NCI-H2029 (cell line): ENCODE measurements at regions not wholly inside any gene's neighbourhood (a gene's known extent, or its start where the extent isn't known, plus 50 kb on each side); places are given as distances from the start of the nearest gene placed in this dataset.
"Not testable (repeated sequence)": the region's sequence is repeated elsewhere in the genome, so short reads cannot be mapped to it uniquely, and the experiment has no call there.

Source experiments
- DNase-seq: peaks from one replicate; lab custom pipeline; 2025; lab: John Stamatoyannopoulos, UW

GRCh38 chr3:33919312-33920120 lies 121.1 kb downstream of the PDCD6IP start:
- no peak for DNase-seq

GRCh38 chr3:33920511-33920910 lies 122.1 kb downstream of the PDCD6IP start:
- DNase-seq = no peak

DNA sequence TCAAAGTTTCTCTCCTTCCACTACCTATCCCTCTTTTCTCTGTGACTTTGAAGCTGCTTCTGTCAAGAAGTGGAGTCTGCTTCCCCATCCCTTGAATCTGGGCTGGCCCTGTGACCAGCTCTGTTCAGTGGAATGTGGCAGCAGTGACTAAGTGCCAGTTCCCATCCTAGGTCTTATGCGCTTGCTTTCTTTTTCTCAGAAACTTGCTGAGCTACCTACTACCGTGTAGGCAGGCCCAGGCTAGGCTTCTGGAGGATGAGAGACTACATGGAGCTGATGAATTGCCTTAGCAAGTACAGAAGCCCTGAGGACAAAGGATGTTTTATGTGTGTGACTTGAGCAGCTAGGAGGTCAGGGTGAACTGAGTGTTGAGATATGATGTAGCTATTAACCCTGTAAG lies 123.2 kb downstream of the PDCD6IP start:
- no peak for DNase-seq

- no peak for DNase-seq
Measured at GRCh38 chr3:33926998-33927605, 128.7 kb downstream of the PDCD6IP start.

GRCh38 chr3:33929813-33930212 lies 131.4 kb downstream of the PDCD6IP start:
- DNase-seq = no peak

- no peak for DNase-seq
Measured at GRCh38 chr3:33931512-33931911, 133.1 kb downstream of the PDCD6IP start.

- DNase-seq = no peak
Measured at GRCh38 chr3:33932010-33932764, 133.8 kb downstream of the PDCD6IP start.

- no peak for DNase-seq
Measured at GRCh38 chr3:33936171-33936920, 137.9 kb downstream of the PDCD6IP start.

DNA sequence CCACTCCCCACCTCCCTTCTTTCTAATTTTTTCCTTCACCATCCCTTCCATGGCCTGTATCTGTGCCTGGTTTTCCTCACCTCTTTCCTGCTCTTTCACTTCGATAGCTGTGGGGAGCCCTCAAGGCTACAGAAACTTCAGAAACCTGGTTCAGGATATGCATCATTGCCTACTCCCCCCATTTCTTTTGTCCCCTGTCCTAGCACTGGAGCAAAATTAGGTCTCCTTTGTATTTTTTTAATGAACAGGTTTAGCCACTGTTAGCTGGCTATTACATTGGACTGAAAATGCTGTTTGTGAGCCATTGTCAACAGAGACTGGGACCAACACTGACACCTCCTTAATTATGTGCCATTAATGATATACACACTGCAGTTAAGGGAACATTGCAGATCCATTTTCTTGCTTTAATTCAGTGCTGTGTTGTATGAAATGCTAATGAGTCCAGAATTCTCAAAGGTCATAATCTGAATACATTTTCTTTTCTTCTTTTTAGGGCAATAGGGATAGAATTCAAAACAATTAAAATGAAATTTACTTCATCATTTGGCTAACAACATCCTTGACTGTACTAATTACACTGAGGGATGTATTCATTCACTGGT lies 138.6 kb downstream of the PDCD6IP start:
- DNase-seq = no peak

DNA sequence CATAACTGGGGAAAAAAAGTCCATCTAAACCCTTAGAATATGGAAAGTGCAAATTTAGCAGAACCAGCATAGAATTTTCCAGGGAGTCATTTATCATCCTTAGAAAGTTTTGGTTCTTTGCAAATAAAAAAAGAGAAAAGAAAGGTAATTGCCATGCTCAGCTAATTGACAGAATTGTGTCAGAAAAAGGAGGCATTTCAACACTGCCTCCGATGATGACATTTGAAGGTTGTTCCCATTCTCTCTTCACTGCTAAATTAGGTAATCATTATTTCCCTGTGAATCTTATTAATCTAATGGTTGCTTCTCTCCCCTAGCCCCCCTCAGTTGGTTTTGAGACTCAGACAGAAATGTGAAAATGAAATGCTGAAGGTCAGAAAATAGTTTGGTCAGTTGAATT lies 139.2 kb downstream of the PDCD6IP start:
- DNase-seq = no peak

DNA sequence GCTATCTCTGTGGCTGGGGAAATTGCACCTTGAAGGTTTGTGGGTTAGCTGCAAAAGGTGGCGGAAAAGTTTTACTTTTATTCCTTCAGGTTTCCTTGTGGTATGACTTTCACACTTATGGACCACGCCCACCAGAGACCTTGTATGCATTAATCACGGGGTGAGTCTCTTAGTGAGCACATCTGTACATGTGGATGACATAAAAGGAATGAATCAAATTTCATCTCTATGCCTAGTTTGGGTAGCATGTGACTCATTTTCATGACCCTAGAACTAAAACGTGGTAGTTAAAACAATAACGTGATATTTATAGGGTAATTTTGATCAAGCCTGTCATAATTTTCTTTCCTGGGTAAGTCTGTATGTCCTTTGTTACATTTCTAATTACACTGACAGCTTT lies 141.7 kb downstream of the PDCD6IP start:
- no peak for DNase-seq

DNA sequence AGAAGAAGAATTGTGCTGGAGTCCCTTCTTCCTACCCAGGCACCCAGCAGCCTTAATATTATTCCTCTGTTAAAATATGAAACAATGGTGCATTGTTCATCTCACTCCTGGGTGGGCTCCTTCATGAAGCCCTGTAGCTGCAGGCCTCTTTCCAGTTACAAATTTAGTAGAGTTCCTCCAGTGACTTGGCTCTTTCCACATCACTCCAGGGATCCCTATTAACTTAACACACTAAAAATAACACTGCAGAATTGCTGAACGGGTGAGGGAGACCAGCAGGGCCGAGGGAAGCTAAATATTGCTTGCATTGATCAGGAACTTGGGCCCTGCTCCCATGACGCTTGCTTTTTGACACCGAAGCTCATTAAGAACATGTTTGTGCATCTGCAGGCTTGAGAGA lies 142.3 kb downstream of the PDCD6IP start:
- no peak for DNase-seq

- no peak for DNase-seq
Measured at GRCh38 chr3:33941804-33942203, 143.4 kb downstream of the PDCD6IP start.

- DNase-seq = no peak
Measured at GRCh38 chr3:33942483-33943150, 144.2 kb downstream of the PDCD6IP start.

GRCh38 chr3:33943277-33943676 lies 144.8 kb downstream of the PDCD6IP start:
- DNase-seq = no peak

GRCh38 chr3:33946612-33947011 lies 148.2 kb downstream of the PDCD6IP start:
- DNase-seq = not testable (repeated sequence)

DNA sequence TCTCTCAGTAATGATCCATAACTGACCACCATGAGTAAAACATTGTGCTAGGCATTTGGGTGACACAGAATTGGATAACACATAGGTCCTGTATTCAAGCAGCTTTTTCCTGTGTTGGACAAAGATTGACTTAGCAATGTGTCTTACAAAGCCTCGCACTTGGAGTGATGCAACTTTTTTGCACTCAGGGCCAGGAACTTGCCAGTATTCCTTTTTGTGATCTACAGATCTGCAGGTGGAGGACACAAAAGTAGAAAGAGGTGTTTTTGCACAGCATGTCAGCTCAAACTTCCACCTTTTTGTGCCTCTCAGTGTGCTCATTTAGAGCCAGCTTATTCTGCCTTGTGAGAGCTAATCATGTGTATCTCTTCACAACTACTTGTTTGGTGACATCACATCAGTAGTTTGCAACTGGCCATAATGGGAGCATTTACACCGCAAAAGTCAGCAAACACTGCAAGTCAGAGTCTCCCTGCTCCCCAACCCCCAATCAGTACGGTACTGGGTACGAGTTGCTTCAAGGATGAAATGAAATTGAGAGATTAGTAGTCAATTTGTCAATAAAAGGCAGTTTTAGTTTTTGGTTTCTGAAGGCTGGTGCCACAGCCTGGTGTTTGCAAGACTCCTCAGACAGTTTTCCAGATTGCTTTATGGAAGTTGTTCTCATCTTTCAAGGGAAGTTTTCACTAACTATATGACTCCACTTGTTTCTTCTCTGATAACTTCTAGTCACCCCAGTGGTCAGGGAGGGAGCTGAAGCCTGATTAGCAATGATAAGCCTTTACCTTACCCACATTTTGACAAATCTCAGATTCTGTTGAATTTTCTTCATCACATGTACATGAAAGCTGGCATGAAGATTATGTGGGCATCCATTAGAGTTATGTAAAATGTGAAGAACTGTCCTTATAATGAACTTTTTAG lies 149.1 kb downstream of the PDCD6IP start:
- no peak for DNase-seq

DNA sequence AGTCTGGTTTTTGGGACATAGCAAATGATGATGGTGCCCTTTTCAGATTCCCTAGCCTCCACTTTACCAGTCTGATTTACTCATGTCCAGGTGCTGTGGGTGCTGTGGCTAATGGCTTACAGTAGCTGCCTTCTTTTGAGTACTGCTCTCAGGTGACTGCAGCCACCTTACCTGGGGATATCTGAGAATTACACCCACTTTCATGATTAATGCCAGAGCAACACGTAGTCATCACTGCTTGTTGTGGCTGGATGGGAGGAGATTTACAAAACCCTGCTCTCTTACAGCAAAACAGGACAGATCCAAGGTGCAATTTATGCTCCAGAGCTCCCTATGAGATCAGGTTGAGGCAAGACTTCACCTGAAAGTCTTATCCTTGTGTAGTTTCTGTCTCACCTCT lies 150.6 kb downstream of the PDCD6IP start:
- no peak for DNase-seq

DNA sequence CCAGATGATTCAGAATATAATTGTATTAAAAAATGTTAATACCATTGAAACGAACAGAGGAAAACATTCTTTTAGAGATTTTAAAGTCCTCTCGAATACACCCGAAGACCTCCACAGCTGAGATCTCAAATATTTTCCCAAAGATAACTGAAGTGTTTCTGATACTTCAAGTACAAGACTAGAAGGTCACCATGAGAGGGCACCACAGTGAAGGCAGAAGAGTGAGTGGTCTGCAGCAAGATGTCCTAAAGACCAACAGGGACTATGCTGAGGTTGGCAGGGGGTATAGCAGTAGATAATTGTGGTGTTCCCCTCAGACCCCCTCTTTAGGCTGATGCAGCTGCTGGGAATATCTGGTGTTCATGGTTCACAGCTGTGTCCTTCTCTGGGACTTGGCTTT lies 156.5 kb downstream of the PDCD6IP start:
- DNase-seq = no peak

GRCh38 chr3:33956206-33956605 lies 157.8 kb downstream of the PDCD6IP start:
- no peak for DNase-seq
